Heart right ventricle (tissue), 16 donors: ENCODE measurements at regions not wholly inside any gene's neighbourhood (a gene's known extent, or its start where the extent isn't known, plus 50 kb on each side); places are given as distances from the start of the nearest gene placed in this dataset.

ENCODE experiments used
- ATAC-seq, 8 donors: fragments of 200-7000 bp; cut with Tn5 transposase; one replicate each; pipeline ENCODE4 v1.9.1; 2020; ENCODE audit warnings: mild to moderate bottlenecking in 8 of 8, moderate library complexity in 8 of 8, moderate number of reproducible peaks in 1 of 8
- DNase-seq, 2 donors: peaks; one replicate each; pipeline ENCODE4 v3.0.0-alpha.2; 2020
- H3K27ac ChIP-seq, 10 donors: fragments of 200-600 bp; sonication (generic) in 2 of 10; one replicate each; pipeline versions ENCODE4 v1.5.0 to v1.8.0; 2020 to 2022; ENCODE audit warnings: mild to moderate bottlenecking in 3 of 10
- H3K27me3 ChIP-seq, 7 donors: fragments of 200-600 bp; one replicate each; pipeline ENCODE4 v1.8.0; 2021 to 2022; ENCODE audit warnings: mild to moderate bottlenecking in 2 of 7
- H3K36me3 ChIP-seq, 9 donors: fragments of 200-600 bp; sonication (generic) in 1 of 9; one replicate each; pipeline versions ENCODE4 v1.5.0 to v1.8.0; 2020 to 2022; ENCODE audit warnings: mild to moderate bottlenecking in 2 of 9
- H3K4me1 ChIP-seq, 9 donors: fragments of 200-600 bp; sonication (generic) in 1 of 9; one replicate each; pipeline versions ENCODE4 v1.5.0 to v1.8.0; 2020 to 2022; ENCODE audit warnings: mild to moderate bottlenecking in 4 of 9
- H3K4me3 ChIP-seq, 10 donors: fragments of 200-600 bp; sonication (generic) in 2 of 10; one replicate each; pipeline versions ENCODE4 v1.5.0 to v1.8.0; 2020 to 2022; ENCODE audit warnings: mild to moderate bottlenecking in 7 of 10, moderate library complexity in 2 of 10
- H3K9me3 ChIP-seq, 11 donors: fragments of 200-600 bp in 10 of 11; sonication (generic) in 2 of 11; one replicate each; pipeline versions ENCODE4 v1.5.0 to v1.8.0; 2013 to 2022; ENCODE audit warnings: mild to moderate bottlenecking in 2 of 11, control low read depth in 1 of 11, moderate library complexity in 1 of 11
- WGBS, 2 donors: extraction: QIAGEN DNeasy Blood & Tissue Kit; methylation state at CpG; one replicate each; pipeline ENCODE4 v1.1.7; 2013; ENCODE audit warnings: inconsistent platforms in 1 of 2; 5-methylcytosine and 5-hydroxymethylcytosine counted together
- intact Hi-C, 10 donors: fragments of 100-400 bp; cut with DNase I; formaldehyde crosslinking; loops; one replicate each; pipeline versions ENCODE4 v1.11.1 to v1.14.2; 2022
- TF ChIP-seq, protein P1 (sequence below), 9 donors: fragments of 200-600 bp; sonication (generic) in 2 of 9; IDR thresholded peaks; one replicate each; pipeline versions ENCODE4 v1.5.0 to v1.8.0; 2021 to 2022; ENCODE audit warnings: antibody characterized with exemption in 9 of 9, mild to moderate bottlenecking in 5 of 9, moderate library complexity in 1 of 9
- donor health status: Arrhythmogenic right ventricular cardiomyopathy.
- donor health status: ischemic (EF 13 %, LVEDD 7.1; RV severe dilation, severe dysfunction).
- donor health status: healthy with polysubstance abuse.
- donor health status: DM: no; HTN: yes; CAD: no.
- donor health status: DM: no; HTN: no; CAD: no.
- donor health status: ischemic (EF 25% LVEDD 6.9; RV normal size, moderate dysfunction).
- donor health status: ischemic (EF 25% LVEDD 5.7; RV mildly dilated, moderate dysfunction).
- donor health status: healthy.
- donor health status: DM: yes; HTN: yes; CAD: no.
- donor health status: Ischemic cardiomyopathy.
- donor health status: ischemic (EF 35%, LVEDD 5.7; RV mildly dilated, moderate dysfunction).
- donor health status: nonischemic (EF 11% LVEDD 7.7; RV severe dilation, severe dysfunction).
- donor health status: DM: yes; HTN: yes; CAD: no.
- donor health status: PGD.
- donor health status: ischemic (EF 29% LVEDD 5.4; RV normal size, mild dysfunction).
- donor health status: nonischemic (EF 23%, LVEDD 6.1; RV moderate dilation, normal function).

DNA sequence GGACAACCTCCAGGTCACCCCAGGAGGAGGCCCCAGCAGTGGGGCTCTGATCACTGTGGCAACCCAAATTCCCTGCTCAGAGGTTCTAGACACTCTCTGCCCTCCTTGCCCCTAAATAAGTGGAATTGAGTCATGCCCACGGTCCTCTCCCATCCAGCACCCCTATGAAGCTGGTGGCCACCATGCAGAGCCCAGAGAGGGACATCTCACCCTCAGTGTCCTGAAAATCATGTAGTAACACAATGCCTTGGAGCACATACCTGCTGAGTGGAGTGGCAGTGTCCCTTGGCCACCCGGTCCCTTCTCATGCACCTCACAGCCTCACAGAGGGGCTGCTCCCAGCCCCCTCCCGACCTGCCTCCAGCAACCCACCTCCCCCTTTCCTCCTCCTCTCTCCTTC lies 114.3 kb upstream of the MEF2A start:
- H3K27me3 ChIP-seq: no peaks in the 10 kb centered on the region
- H3K36me3 ChIP-seq: no peaks in the 10 kb centered on the region
- peaks cover 52 to 93% (median 72%) of the 10 kb centered on the region in 9 donors for H3K4me1 ChIP-seq
- ATAC-seq (no peak), DNase-seq (peak in 1 of 2 donors; percentile 3)
- intact Hi-C loops: loop anchor here in 4 of 10 donors (5.0 kb wide), 3 partner anchors 44 to 116 kb away; partner anchors contain the start of gene MEF2A (in 3 of the 4)
- TF ChIP-seq, protein P1, sequence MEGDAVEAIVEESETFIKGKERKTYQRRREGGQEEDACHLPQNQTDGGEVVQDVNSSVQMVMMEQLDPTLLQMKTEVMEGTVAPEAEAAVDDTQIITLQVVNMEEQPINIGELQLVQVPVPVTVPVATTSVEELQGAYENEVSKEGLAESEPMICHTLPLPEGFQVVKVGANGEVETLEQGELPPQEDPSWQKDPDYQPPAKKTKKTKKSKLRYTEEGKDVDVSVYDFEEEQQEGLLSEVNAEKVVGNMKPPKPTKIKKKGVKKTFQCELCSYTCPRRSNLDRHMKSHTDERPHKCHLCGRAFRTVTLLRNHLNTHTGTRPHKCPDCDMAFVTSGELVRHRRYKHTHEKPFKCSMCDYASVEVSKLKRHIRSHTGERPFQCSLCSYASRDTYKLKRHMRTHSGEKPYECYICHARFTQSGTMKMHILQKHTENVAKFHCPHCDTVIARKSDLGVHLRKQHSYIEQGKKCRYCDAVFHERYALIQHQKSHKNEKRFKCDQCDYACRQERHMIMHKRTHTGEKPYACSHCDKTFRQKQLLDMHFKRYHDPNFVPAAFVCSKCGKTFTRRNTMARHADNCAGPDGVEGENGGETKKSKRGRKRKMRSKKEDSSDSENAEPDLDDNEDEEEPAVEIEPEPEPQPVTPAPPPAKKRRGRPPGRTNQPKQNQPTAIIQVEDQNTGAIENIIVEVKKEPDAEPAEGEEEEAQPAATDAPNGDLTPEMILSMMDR (IDR thresholded peaks at IDR 0.05): no peak
- 88 to 92% methylated on average over 3 of the region's 3 CpGs for WGBS, 2 donors
- H3K4me3 ChIP-seq: peak overlapping the region in 1 of 10 donors; percentile 12
- H3K27ac ChIP-seq: peak overlapping the region; percentile 48 to 99 (median 94)
- no peaks in the 10 kb centered on the region for H3K9me3 ChIP-seq

DNA sequence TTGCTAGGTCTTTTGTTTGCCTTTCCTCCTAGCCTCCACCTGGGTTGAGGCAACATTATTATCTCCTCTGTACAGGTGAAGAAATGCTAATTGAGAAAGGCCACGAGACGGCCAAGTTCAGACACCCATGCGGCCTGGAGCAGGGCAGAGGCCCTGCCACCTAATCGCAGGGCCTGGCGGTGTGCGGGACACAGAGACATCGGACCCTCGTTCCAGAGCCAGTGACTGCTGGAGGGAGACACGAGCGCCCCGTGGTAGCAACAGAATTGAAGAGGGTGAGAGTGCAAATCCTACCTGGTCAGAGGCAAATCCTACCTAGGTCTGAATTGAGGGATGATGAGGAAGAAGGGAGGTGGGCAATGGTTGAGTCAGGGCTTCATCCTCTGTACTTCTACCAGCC lies 113.8 kb upstream of the MEF2A start:
- ATAC-seq (no peak), DNase-seq (peak in 1 of 2 donors; percentile 4)
- no peaks in the 10 kb centered on the region for H3K36me3 ChIP-seq
- H3K4me1 ChIP-seq: peaks cover 52 to 93% (median 72%) of the 10 kb centered on the region in 9 donors
- TF ChIP-seq, protein P1 (IDR thresholded peaks at IDR 0.05): no peak
- no peaks in the 10 kb centered on the region for H3K9me3 ChIP-seq
- 94 to 95% methylated on average over 11 of the region's 11 CpGs for WGBS, 2 donors
- no peak overlapping the region for H3K4me3 ChIP-seq
- peak overlapping the region; percentile 84 to 99 (median 94) for H3K27ac ChIP-seq
- intact Hi-C loops: loop anchor here in 4 of 10 donors (2.0 to 5.0 kb wide), 4 partner anchors 19 to 115 kb away; partner anchors contain the start of gene MEF2A (in 3 of the 4)
- no peaks in the 10 kb centered on the region for H3K27me3 ChIP-seq

DNA sequence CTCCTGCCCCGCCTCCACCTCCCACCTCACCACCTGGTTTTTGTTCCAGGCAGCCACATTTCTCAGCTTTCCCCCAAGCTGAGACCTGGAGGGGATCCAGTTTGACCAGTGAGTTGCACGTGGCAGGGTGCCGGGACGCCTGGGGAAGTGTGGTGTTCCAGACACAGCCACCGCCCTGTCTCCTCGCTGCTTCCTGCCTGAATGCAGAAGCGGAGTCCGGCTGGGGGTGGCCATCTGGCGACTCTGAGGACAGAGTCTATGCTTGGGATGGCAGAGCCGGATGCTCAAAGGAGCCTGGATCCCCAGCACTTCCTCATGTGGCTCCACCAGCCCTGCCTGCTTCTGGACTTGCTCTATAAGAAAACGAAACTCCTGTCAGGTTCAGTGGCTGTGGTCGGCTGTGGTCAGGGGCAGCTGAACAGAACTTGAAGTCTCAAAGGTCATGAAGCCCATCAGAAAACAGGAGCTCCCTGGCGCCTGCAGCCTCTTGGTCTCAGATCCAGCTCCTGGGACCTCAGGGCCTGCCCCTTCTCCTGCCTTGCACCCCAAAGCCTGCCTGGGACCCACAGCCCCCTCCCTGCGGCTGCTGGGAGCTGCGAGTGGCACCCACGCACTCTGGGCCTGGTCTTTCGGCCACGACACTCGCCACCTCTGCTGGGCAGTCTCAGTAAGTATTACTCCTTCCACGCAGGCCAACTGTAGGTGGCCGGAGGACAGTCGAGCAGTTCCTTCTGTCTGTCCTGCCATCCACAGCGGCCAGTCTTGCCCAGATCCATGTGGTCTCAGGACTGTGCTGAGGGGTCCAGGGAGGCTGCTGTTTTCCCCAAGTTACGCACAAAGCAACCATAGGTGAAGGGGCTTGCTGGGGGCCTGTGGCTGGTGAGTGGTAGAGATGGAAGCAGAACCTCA lies 112.8 kb upstream of the MEF2A start:
- no peaks in the 10 kb centered on the region for H3K27me3 ChIP-seq
- H3K4me1 ChIP-seq: peaks cover 50 to 86% (median 69%) of the 10 kb centered on the region in 9 donors
- peaks cover 0 to 6% (median 0%) of the 10 kb centered on the region in 11 donors for H3K9me3 ChIP-seq
- 54 to 58% methylated on average over 24 of the region's 24 CpGs for WGBS, 2 donors
- H3K36me3 ChIP-seq: no peaks in the 10 kb centered on the region
- TF ChIP-seq, protein P1 (IDR thresholded peaks at IDR 0.05): no peak
- intact Hi-C loops: loop anchor here in 4 of 10 donors (2.0 to 5.0 kb wide), 4 partner anchors 20 to 114 kb away; partner anchors contain the start of gene MEF2A (in 3 of the 4)
- ATAC-seq (peak; percentile 50 to 75 (median 64)), DNase-seq (peak; percentile 90 to 92)
- peak overlapping the region in 5 of 10 donors; percentile 6 to 15 (median 11) for H3K4me3 ChIP-seq
- peak overlapping the region; percentile 84 to 99 (median 94) for H3K27ac ChIP-seq

DNA sequence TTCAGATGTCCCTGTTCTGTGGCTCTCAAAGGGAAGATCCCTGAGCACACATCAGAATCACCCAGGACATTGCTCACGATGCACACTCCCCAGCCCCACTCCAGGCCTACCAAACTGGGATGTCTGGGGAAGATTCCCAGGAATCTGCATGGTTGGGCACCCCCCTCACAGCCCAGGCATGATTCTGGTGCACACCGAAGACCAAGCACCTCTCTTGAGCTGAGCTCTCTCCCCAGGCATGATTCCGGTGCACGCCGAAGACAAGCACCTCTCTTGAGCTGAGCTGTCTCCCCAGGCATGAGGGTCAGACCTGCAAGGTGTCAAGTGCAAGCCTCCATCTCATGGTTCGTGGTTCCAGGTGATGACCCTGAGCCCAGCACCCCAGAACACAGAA lies 112.2 kb upstream of the MEF2A start:
- Histone ChIP-seq H3K9me3 (peaks cover 0 to 6% (median 0%) of the 10 kb centered on the region in 11 donors), H3K4me1 (peaks cover 46 to 80% (median 65%) of the 10 kb centered on the region in 9 donors), H3K27ac (peak overlapping the region; percentile 84 to 99 (median 94)), H3K36me3 (no peaks in the 10 kb centered on the region), H3K27me3 (no peaks in the 10 kb centered on the region), H3K4me3 (peak overlapping the region in 2 of 10 donors; percentile 13 to 15)
- TF ChIP-seq, protein P1 (IDR thresholded peaks at IDR 0.05): no peak
- ATAC-seq: no peak
- WGBS, 2 donors: 92 to 95% methylated on average over 6 of the region's 6 CpGs
- DNase-seq: peak in 1 of 2 donors; percentile 3
- intact Hi-C loops: loop anchor here in 5 of 10 donors (2.0 to 5.0 kb wide), 7 partner anchors 21 to 114 kb away; partner anchors contain the start of gene MEF2A (in 3 of the 5)
